Erythroblast (primary cell): ENCODE measurements at regions not wholly inside any gene's neighbourhood (a gene's known extent, or its start where the extent isn't known, plus 50 kb on each side); places are given as distances from the start of the nearest gene placed in this dataset.

ENCODE experiments used
- GATA1 ChIP-seq: IDR thresholded peaks from 2 replicates; pipeline ENCODE4 v1.6.1; 2011; ENCODE audit warnings: low read depth, mild to moderate bottlenecking, control low read depth, low read length, moderate library complexity
- POLR2A ChIP-seq: IDR thresholded peaks from 2 replicates; pipeline ENCODE4 v1.6.1; 2011; ENCODE audit warnings: mild to moderate bottlenecking, low read length

GRCh38 chr3:124297062-124297980, 305.4 kb upstream of the ROPN1 start:
- TF ChIP-seq POLR2A (no peak), GATA1 (no peak)
